ENCODE measurements at regions not wholly inside any gene's neighbourhood (a gene's known extent, or its start where the extent isn't known, plus 50 kb on each side); places are given as distances from the start of the nearest gene placed in this dataset.

- Histone ChIP-seq H4K8ac (ENCODE audit: extremely low read depth, insufficient read depth, low read length) (no peak overlapping the region), H3K14ac (ENCODE audit: insufficient read length) (no peak overlapping the region), H3K23ac (ENCODE audit: insufficient read length) (no peak overlapping the region), H4K20me1 (replicated peaks in 1 of 2; ENCODE audit: control insufficient read depth in 1 of 2, insufficient read depth in 2 of 2, low read length in 2 of 2) (no peaks in the 10 kb centered on the region), H3K9me3 (ENCODE audit: insufficient read depth in 2 of 2, low read depth in 1 of 2, low read length in 1 of 2) (peaks cover 16 to 19% of the 10 kb centered on the region in 2 experiments; a peak in 3 of 4 replicates), H3K56ac (replicated peaks; ENCODE audit: insufficient read length, low read depth, low read length) (no peak overlapping the region), H3K79me2 (ENCODE audit: control insufficient read depth in 1 of 2, insufficient read depth in 2 of 2, low read length in 2 of 2) (no peaks in the 10 kb centered on the region), H3K27me3 (replicated peaks in 1 of 4; ENCODE audit: control insufficient read depth in 3 of 4, extremely low read depth in 1 of 4, insufficient read depth in 3 of 4, low read length in 3 of 4) (0 out of 7 replicates have a peak, but pooled peaks cover 0 to 2% (median 0%) of the 10 kb centered on the region in 4 experiments), H2BK15ac (ENCODE audit: low read length) (no peak overlapping the region), H3K36me3 (ENCODE audit: control insufficient read depth in 2 of 4, insufficient read depth in 4 of 4, low read length in 3 of 4) (no peaks in the 10 kb centered on the region), H4K5ac (ENCODE audit: insufficient read length, low read depth, low read length) (no peak overlapping the region), H3K23me2 (ENCODE audit: low read depth, low read length) (no peaks in the 10 kb centered on the region), H3K27ac (ENCODE audit: low read depth, low read length) (no peak overlapping the region), H2AK5ac (ENCODE audit: low read depth, low read length) (no peak overlapping the region), H3K79me1 (ENCODE audit: low read depth, low read length) (no peaks in the 10 kb centered on the region), H2BK20ac (ENCODE audit: low read length) (no peak overlapping the region), H3K4me3 (ENCODE audit: extremely low read depth in 1 of 4, insufficient read depth in 2 of 4, low read depth in 3 of 4, low read length in 4 of 4) (no peak overlapping the region), H3K4me1 (replicated peaks in 1 of 4; ENCODE audit: control insufficient read depth in 3 of 4, insufficient read depth in 4 of 4, low read length in 3 of 4) (no peaks in the 10 kb centered on the region), H4K91ac (replicated peaks; ENCODE audit: insufficient read length, low read length) (peak overlapping the region; percentile 25), H2BK120ac (replicated peaks; ENCODE audit: low read depth, low read length) (no peak overlapping the region), H3K4me2 (ENCODE audit: insufficient read depth in 1 of 2, low read depth in 2 of 2, low read length in 2 of 2) (no peak overlapping the region), H3K9ac (replicated peaks in 1 of 4; ENCODE audit: extremely low read depth in 1 of 4, low read depth in 3 of 4, low read length in 3 of 4) (no peak overlapping the region), H2BK5ac (ENCODE audit: low read depth, low read length) (no peak overlapping the region), H2BK12ac (ENCODE audit: low read depth, low read length) (no peak overlapping the region), H2AFZ (ENCODE audit: low read length) (no peak overlapping the region), H3K4ac (replicated peaks; ENCODE audit: insufficient read length, low read depth, low read length) (no peak overlapping the region), H3K18ac (ENCODE audit: extremely low read depth, low read length) (no peak overlapping the region)
- POLR2A ChIA-PET (ENCODE audit: partially characterized antibody), result no interaction called here
- TF ChIP-seq RBBP5 (IDR thresholded peaks at IDR 0.05; ENCODE audit: borderline replicate concordance, low read depth, low read length), result no peak
- TF ChIP-seq RAD21 (IDR thresholded peaks at IDR 0.05 in 1 of 2, conservative IDR thresholded peaks at IDR 0.05 in 1 of 2; ENCODE audit: low read depth in 2 of 2, low read length in 2 of 2), result no peak
- TF ChIP-seq, protein P1, sequence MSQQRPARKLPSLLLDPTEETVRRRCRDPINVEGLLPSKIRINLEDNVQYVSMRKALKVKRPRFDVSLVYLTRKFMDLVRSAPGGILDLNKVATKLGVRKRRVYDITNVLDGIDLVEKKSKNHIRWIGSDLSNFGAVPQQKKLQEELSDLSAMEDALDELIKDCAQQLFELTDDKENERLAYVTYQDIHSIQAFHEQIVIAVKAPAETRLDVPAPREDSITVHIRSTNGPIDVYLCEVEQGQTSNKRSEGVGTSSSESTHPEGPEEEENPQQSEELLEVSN (IDR thresholded peaks at IDR 0.05), result no peak
- no peak for TF ChIP-seq SRF (IDR thresholded peaks at IDR 0.05; ENCODE audit: low read depth, low read length)
- TF ChIP-seq HDAC2 (IDR thresholded peaks at IDR 0.05; ENCODE audit: borderline replicate concordance in 1 of 2, low read depth in 2 of 2, low read length in 2 of 2), result no peak
- TF ChIP-seq CTCF (IDR thresholded peaks at IDR 0.05; ENCODE audit: control extremely low read depth in 1 of 3, insufficient read depth in 1 of 3, low read depth in 1 of 3, low read length in 3 of 3), result no peak
- no peak for TF ChIP-seq ATF3 (IDR thresholded peaks at IDR 0.05; ENCODE audit: insufficient read depth, low read depth, low read length)
- no peak for TF ChIP-seq KDM4A (IDR thresholded peaks at IDR 0.05; ENCODE audit: low read depth, low read length, severe bottlenecking)
- CTCF ChIA-PET (ENCODE audit: partially characterized antibody), result interaction anchor here (0.7 to 1.4 kb wide), 2 partner anchors 69 to 338 kb away, joined by 3 to 4 read pairs; no protein-coding TSS in a partner anchor
- DNase-seq (ENCODE audit: low read depth in 1 of 2, low spot score in 2 of 2), result no peak
- 78% methylated on average over 2 of the region's 4 CpGs; no CpG with 5 or more reads in 1 of the 2 experiments for WGBS, 2 experiments (ENCODE audit: extremely low coverage in 1 of 2, insufficient coverage in 1 of 2, insufficient read length in 1 of 2, insufficient replicate concordance in 2 of 2, low coverage in 1 of 2, low lambda C conversion rate in 2 of 2, missing lambda C conversion rate in 1 of 2)
- FAIRE-seq, result no peak
Measured at GRCh38 chr3:194046995-194047645, 88.8 kb upstream of the HES1 start.

All from H1 (cell line).